ENCODE measurements at regions not wholly inside any gene's neighbourhood (a gene's known extent, or its start where the extent isn't known, plus 50 kb on each side); places are given as distances from the start of the nearest gene placed in this dataset.

- Histone ChIP-seq H3K4me1 (replicated peaks; ENCODE audit: insufficient read depth) (no peaks in the 10 kb centered on the region), H3K27ac (no peak overlapping the region), H3K27me3 (ENCODE audit: insufficient read depth, low read depth) (peaks cover 43% of the 10 kb centered on the region), H4K20me1 (ENCODE audit: insufficient read depth) (no peaks in the 10 kb centered on the region), H3K4me3 (no peak overlapping the region), H3K9me3 (ENCODE audit: insufficient read depth, low read depth) (no peaks in the 10 kb centered on the region), H3F3A (ENCODE audit: insufficient read depth, low read depth) (no peaks in the 10 kb centered on the region), H3K79me2 (ENCODE audit: low read depth) (no peaks in the 10 kb centered on the region), H3K36me3 (ENCODE audit: low read depth) (no peaks in the 10 kb centered on the region), H2AFZ (no peak overlapping the region), H3K4me2 (no peak overlapping the region), H3K9me2 (ENCODE audit: insufficient read depth) (no peaks in the 10 kb centered on the region)
- intact Hi-C loops (cut with micrococcal nuclease; ENCODE audit: unreplicated experiment): no loop called here
- ChIA-PET CTCF (no interaction called here), POLR2A (ENCODE audit: unreplicated experiment) (no interaction called here)
- TF ChIP-seq EZH2 (IDR thresholded peaks at IDR 0.05; ENCODE audit: low read depth) (no peak), CTCF (conservative IDR thresholded peaks at IDR 0.05) (no peak)
- no TSS peak for BruUV-seq (replicated peaks)
- DNase-seq: no peak
These were observed 70.4 kb downstream of the TMEM100 start for GRCh38 chr17:55652114-55652823.

- Histone ChIP-seq H3F3A (ENCODE audit: insufficient read depth, low read depth) (no peaks in the 10 kb centered on the region), H2AFZ (no peak overlapping the region), H3K4me3 (no peak overlapping the region), H3K9me3 (ENCODE audit: insufficient read depth, low read depth) (no peaks in the 10 kb centered on the region; the same call in 1 of the 2 replicates), H3K27ac (no peak overlapping the region), H3K4me2 (no peak overlapping the region), H4K20me1 (ENCODE audit: insufficient read depth) (no peaks in the 10 kb centered on the region), H3K36me3 (ENCODE audit: low read depth) (no peaks in the 10 kb centered on the region), H3K4me1 (replicated peaks; ENCODE audit: insufficient read depth) (no peaks in the 10 kb centered on the region), H3K79me2 (ENCODE audit: low read depth) (no peaks in the 10 kb centered on the region), H3K9me2 (ENCODE audit: insufficient read depth) (no peaks in the 10 kb centered on the region), H3K27me3 (ENCODE audit: insufficient read depth, low read depth) (peaks cover 24% of the 10 kb centered on the region; the same call in 1 of the 2 replicates)
- intact Hi-C loops (cut with micrococcal nuclease; ENCODE audit: unreplicated experiment): no loop called here
- ChIA-PET CTCF (no interaction called here), POLR2A (ENCODE audit: unreplicated experiment) (no interaction called here)
- DNase-seq: no peak
- no TSS peak for BruUV-seq (replicated peaks)
- TF ChIP-seq EZH2 (IDR thresholded peaks at IDR 0.05; ENCODE audit: low read depth): no peak
- TF ChIP-seq CTCF (conservative IDR thresholded peaks at IDR 0.05): no peak
These were observed 72.6 kb downstream of the TMEM100 start for GRCh38 chr17:55649957-55650597.

- H3K79me2 ChIP-seq (ENCODE audit: low read depth): no peaks in the 10 kb centered on the region
- TF ChIP-seq CTCF (conservative IDR thresholded peaks at IDR 0.05) (no peak), EZH2 (IDR thresholded peaks at IDR 0.05; ENCODE audit: low read depth) (no peak)
- no TSS peak for BruUV-seq (replicated peaks)
- ChIA-PET POLR2A (ENCODE audit: unreplicated experiment) (no interaction called here), CTCF (no interaction called here)
- intact Hi-C loops (cut with micrococcal nuclease; ENCODE audit: unreplicated experiment): no loop called here
- H3K9me2 ChIP-seq (ENCODE audit: insufficient read depth): no peaks in the 10 kb centered on the region
- no peak overlapping the region for H3K4me2 ChIP-seq
- no peak overlapping the region for H2AFZ ChIP-seq
- DNase-seq: no peak
- H3K36me3 ChIP-seq (ENCODE audit: low read depth): no peaks in the 10 kb centered on the region
- peaks cover 37% of the 10 kb centered on the region for H3K27me3 ChIP-seq (ENCODE audit: insufficient read depth, low read depth)
- no peak overlapping the region for H3K4me3 ChIP-seq
- H4K20me1 ChIP-seq (ENCODE audit: insufficient read depth): no peaks in the 10 kb centered on the region
- no peak overlapping the region for H3K27ac ChIP-seq
- H3F3A ChIP-seq (ENCODE audit: insufficient read depth, low read depth): no peaks in the 10 kb centered on the region
- H3K4me1 ChIP-seq (replicated peaks; ENCODE audit: insufficient read depth): no peaks in the 10 kb centered on the region
- H3K9me3 ChIP-seq (ENCODE audit: insufficient read depth, low read depth): no peaks in the 10 kb centered on the region; the same call in 1 of the 2 replicates
These were observed 74.6 kb downstream of the TMEM100 start for GRCh38 chr17:55648086-55648485.
